ENCODE measurements at regions not wholly inside any gene's neighbourhood (a gene's known extent, or its start where the extent isn't known, plus 50 kb on each side); places are given as distances from the start of the nearest gene placed in this dataset.

GRCh38 chr14:105859717-105860614 is 333.6 kb downstream of the TMEM121 start:
- H3K4me2 ChIP-seq: peak overlapping the region; percentile 34 to 100 (median 98); a peak in 20 of 22 replicates
- peaks cover 0 to 69% (median 19%) of the 10 kb centered on the region in 11 experiments; a peak in 16 of 22 replicates for H4K20me1 ChIP-seq
- TF ChIP-seq Cebpa-rat (IDR thresholded peaks at IDR 0.05): no peak
- no peaks in the 10 kb centered on the region; a peak in 2 of 22 replicates for H3K9me3 ChIP-seq (replicated peaks in 1 of 11)
- H3K4me1 ChIP-seq: peaks cover 18 to 91% (median 83%) of the 10 kb centered on the region in 10 experiments
- H3K9ac ChIP-seq: peak overlapping the region; percentile 68 to 96 (median 83); a peak in 21 of 22 replicates
- H3K36me3 ChIP-seq: peaks cover 0 to 88% (median 5%) of the 10 kb centered on the region in 11 experiments; a peak in 12 of 22 replicates
- H3K27me3 ChIP-seq: peaks cover 0 to 87% (median 0%) of the 10 kb centered on the region in 11 experiments; a peak in 7 of 22 replicates
- H3K4me3 ChIP-seq: peak overlapping the region; percentile 7 to 92 (median 68); a peak in 18 of 20 replicates
- H3K27ac ChIP-seq: peak overlapping the region; percentile 32 to 94 (median 86); a peak in 20 of 22 replicates

DNA sequence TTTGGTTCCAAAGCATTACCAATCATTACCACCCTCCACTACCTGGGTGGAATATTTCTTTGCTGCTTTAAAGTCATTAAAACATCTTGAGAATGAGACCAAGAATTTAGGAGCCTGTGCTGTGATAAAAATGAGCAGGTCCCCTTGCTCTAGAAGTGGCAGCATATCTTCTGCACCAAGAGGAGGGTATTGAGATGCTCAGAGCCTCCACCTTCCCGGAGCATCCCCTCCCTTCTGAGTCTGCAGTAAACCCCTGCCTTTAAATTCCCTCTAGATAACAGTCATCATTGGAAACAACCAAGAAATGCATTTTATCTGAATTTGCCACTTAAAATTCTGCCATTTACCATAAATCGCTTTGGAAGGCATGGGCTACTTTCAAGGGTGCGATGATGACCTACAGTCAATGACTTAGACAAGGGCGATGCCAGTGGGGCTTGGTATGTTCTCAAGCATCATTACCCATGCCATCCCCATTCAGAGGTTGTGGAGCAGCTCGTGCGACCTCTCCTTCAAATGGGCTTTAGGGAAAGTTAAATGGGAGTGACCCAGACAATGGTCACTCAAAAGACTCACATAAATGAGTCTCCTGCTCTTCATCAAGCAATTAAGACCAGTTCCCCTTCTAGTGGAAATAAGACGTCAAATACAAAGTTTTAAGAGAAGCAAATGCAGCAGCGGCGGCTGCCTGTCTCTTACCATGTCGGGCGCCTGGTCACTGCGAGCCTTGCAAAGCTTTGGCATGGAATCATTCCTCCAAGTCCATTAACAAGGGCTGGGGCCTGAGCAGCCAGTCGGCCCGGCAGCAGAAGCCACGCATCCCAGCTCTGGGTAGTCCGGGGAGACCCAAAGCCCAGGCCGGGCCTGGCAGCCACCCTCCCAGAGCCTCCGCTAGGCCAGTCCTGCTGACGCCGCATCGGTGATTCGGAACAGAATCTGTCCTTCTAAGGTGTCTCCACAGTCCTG is 334.5 kb downstream of the TMEM121 start:
- Histone ChIP-seq H3K9me3 (replicated peaks in 1 of 11) (no peaks in the 10 kb centered on the region; a peak in 2 of 22 replicates), H3K4me1 (peaks cover 8 to 82% (median 74%) of the 10 kb centered on the region in 10 experiments)

DNA sequence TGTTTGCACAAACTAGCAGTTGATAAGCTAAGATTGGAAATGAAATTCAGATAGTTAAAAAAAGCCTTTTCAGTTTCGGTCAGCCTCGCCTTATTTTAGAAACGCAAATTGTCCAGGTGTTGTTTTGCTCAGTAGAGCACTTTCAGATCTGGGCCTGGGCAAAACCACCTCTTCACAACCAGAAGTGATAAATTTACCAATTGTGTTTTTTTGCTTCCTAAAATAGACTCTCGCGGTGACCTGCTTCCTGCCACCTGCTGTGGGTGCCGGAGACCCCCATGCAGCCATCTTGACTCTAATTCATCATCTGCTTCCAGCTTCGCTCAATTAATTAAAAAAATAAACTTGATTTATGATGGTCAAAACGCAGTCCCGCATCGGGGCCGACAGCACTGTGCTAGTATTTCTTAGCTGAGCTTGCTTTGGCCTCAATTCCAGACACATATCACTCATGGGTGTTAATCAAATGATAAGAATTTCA is 335.6 kb downstream of the TMEM121 start:
- H3K27me3 ChIP-seq: peaks cover 0 to 70% (median 0%) of the 10 kb centered on the region in 11 experiments; a peak in 7 of 22 replicates
- H3K4me2 ChIP-seq: peak overlapping the region; percentile 42 to 100 (median 98); a peak in 21 of 22 replicates
- peaks cover 0 to 67% (median 0%) of the 10 kb centered on the region in 11 experiments; a peak in 7 of 22 replicates for H3K36me3 ChIP-seq
- no peak for TF ChIP-seq Cebpa-rat (IDR thresholded peaks at IDR 0.05)
- H3K4me1 ChIP-seq: peaks cover 0 to 70% (median 62%) of the 10 kb centered on the region in 10 experiments; a peak in 17 of 20 replicates
- peak overlapping the region in 9 of 10 experiments; percentile 38 to 92 (median 69); a peak in 17 of 20 replicates for H3K4me3 ChIP-seq
- peaks cover 0 to 48% (median 11%) of the 10 kb centered on the region in 11 experiments; a peak in 11 of 22 replicates for H4K20me1 ChIP-seq
- H3K27ac ChIP-seq: peak overlapping the region; percentile 1 to 94 (median 86); a peak in 20 of 22 replicates
- H3K9ac ChIP-seq: peak overlapping the region; percentile 68 to 96 (median 83); a peak in 20 of 22 replicates
- H3K9me3 ChIP-seq (replicated peaks in 1 of 11): no peaks in the 10 kb centered on the region; a peak in 2 of 22 replicates

More for the DNA sequence above, 334.5 kb downstream of the TMEM121 start:
- Histone ChIP-seq H3K4me2 (peak overlapping the region; percentile 44 to 100 (median 98)), H3K27ac (peak overlapping the region; percentile 26 to 94 (median 86); a peak in 21 of 22 replicates), H3K4me3 (peak overlapping the region; percentile 23 to 92 (median 68); a peak in 19 of 20 replicates), H3K36me3 (peaks cover 0 to 79% (median 0%) of the 10 kb centered on the region in 11 experiments; a peak in 9 of 22 replicates), H3K9ac (peak overlapping the region; percentile 68 to 96 (median 83); a peak in 21 of 22 replicates), H3K27me3 (peaks cover 0 to 78% (median 0%) of the 10 kb centered on the region in 11 experiments; a peak in 7 of 22 replicates), H4K20me1 (peaks cover 0 to 60% (median 19%) of the 10 kb centered on the region in 11 experiments; a peak in 15 of 22 replicates)
- TF ChIP-seq Cebpa-rat (IDR thresholded peaks at IDR 0.05): no peak

GRCh38 chr14:105862581-105863239 is 336.3 kb downstream of the TMEM121 start:
- H3K4me2 ChIP-seq: peak overlapping the region; percentile 50 to 100 (median 98)
- H3K4me1 ChIP-seq: peaks cover 0 to 64% (median 55%) of the 10 kb centered on the region in 10 experiments; a peak in 14 of 20 replicates
- H3K4me3 ChIP-seq: peak overlapping the region; percentile 31 to 92 (median 68)
- peak overlapping the region; percentile 1 to 94 (median 86); a peak in 20 of 22 replicates for H3K27ac ChIP-seq
- no peaks in the 10 kb centered on the region; a peak in 2 of 22 replicates for H3K9me3 ChIP-seq (replicated peaks in 1 of 11)
- H4K20me1 ChIP-seq: peaks cover 0 to 42% (median 7%) of the 10 kb centered on the region in 11 experiments; a peak in 10 of 22 replicates
- peak overlapping the region; percentile 64 to 96 (median 83) for H3K9ac ChIP-seq
- peaks cover 0 to 61% (median 0%) of the 10 kb centered on the region in 11 experiments; a peak in 7 of 22 replicates for H3K36me3 ChIP-seq
- H3K27me3 ChIP-seq: peaks cover 0 to 64% (median 0%) of the 10 kb centered on the region in 11 experiments; a peak in 7 of 22 replicates
- TF ChIP-seq Cebpa-rat (IDR thresholded peaks at IDR 0.05): no peak

DNA sequence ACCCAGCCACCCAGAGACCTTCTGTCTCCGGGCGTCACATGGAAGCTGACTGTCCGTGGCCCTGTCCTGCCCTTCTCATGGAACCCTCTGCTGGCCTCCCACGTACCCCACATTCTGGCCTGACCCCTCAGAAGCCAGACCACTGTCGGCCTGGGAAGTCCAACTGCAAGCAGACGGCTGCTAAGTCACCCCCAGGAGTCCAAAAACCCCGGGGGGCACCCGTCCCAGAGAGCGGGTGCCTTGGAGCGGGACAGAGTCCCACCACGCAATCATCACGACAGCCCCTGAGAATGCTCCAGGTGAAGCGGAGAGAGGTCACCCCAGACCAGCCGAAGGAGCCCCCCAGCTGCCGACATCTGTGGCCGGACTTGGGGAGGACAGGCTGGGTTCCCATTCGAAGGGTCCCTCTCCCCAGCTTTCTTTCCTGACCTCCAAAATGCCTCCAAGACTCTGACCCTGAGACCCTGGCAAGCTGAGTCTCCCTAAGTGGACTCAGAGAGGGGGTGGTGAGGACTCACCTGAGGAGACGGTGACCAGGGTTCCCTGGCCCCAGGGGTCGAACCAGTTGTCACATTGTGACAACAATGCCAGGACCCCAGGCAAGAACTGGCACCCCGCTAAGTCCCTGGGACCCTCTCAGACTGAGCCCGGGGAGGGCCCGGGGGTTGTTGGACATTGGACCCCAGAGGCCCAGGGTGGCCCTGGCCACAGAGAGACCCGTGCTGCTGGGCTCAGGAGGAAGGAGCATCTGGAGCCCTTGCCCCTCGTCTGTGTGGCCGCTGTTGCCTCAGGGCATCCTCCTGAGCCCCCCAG is 337.1 kb downstream of the TMEM121 start:
- Histone ChIP-seq H3K27ac (peak overlapping the region in 10 of 11 experiments; percentile 47 to 94 (median 86); a peak in 20 of 22 replicates), H3K36me3 (peaks cover 0 to 53% (median 0%) of the 10 kb centered on the region in 11 experiments; a peak in 7 of 22 replicates), H3K9me3 (replicated peaks in 1 of 11) (no peaks in the 10 kb centered on the region; a peak in 2 of 22 replicates), H3K4me1 (peaks cover 0 to 56% (median 48%) of the 10 kb centered on the region in 10 experiments; a peak in 14 of 20 replicates), H3K9ac (peak overlapping the region; percentile 64 to 96 (median 83); a peak in 21 of 22 replicates), H3K4me3 (peak overlapping the region; percentile 31 to 92 (median 68); a peak in 19 of 20 replicates), H4K20me1 (peaks cover 0 to 37% (median 7%) of the 10 kb centered on the region in 11 experiments; a peak in 10 of 22 replicates), H3K27me3 (peaks cover 0 to 56% (median 0%) of the 10 kb centered on the region in 11 experiments; a peak in 7 of 22 replicates), H3K4me2 (peak overlapping the region; percentile 50 to 100 (median 98); a peak in 21 of 22 replicates)
- TF ChIP-seq Cebpa-rat (IDR thresholded peaks at IDR 0.05): no peak

DNA sequence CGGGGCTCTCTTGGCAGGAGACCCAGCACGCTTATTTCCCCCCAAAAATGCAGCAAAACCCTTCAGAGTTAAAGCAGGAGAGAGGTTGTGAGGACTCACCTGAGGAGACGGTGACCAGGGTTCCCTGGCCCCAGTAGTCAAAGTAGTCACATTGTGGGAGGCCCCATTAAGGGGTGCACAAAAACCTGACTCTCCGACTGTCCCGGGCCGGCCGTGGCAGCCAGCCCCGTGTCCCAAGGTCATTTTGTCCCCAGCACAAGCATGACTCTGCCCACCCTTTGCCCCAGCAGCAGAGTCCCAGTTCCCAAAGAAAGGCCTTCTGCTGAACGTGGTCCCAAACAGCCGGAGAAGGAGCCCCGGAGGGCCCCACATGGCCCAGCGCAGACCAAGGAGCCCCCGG is 337.7 kb downstream of the TMEM121 start:
- TF ChIP-seq Cebpa-rat (IDR thresholded peaks at IDR 0.05): no peak
- Histone ChIP-seq H3K9me3 (replicated peaks in 1 of 11) (no peaks in the 10 kb centered on the region; a peak in 2 of 22 replicates), H3K4me3 (peak overlapping the region in 9 of 10 experiments; percentile 38 to 92 (median 69); a peak in 17 of 20 replicates), H3K27me3 (peaks cover 0 to 50% (median 0%) of the 10 kb centered on the region in 11 experiments; a peak in 7 of 22 replicates), H4K20me1 (peaks cover 0 to 33% (median 5%) of the 10 kb centered on the region in 11 experiments; a peak in 9 of 22 replicates), H3K4me1 (peaks cover 0 to 49% (median 42%) of the 10 kb centered on the region in 10 experiments; a peak in 14 of 20 replicates), H3K9ac (peak overlapping the region; percentile 64 to 96 (median 83); a peak in 20 of 22 replicates), H3K27ac (peak overlapping the region in 10 of 11 experiments; percentile 47 to 94 (median 86); a peak in 18 of 22 replicates), H3K4me2 (peak overlapping the region; percentile 50 to 100 (median 98); a peak in 20 of 22 replicates), H3K36me3 (peaks cover 0 to 47% (median 0%) of the 10 kb centered on the region in 11 experiments; a peak in 7 of 22 replicates)

Measured in BLaER1 treated with 17β-estradiol and CSF1 and Interleukin-3, amounts not matched to agents 10 nM and 100 nM (cell line).